ENCODE measurements at regions not wholly inside any gene's neighbourhood (a gene's known extent, or its start where the extent isn't known, plus 50 kb on each side); places are given as distances from the start of the nearest gene placed in this dataset.
A peak's percentile ranks its signal among the peaks of the same experiment; 100 is the strongest.

DNA sequence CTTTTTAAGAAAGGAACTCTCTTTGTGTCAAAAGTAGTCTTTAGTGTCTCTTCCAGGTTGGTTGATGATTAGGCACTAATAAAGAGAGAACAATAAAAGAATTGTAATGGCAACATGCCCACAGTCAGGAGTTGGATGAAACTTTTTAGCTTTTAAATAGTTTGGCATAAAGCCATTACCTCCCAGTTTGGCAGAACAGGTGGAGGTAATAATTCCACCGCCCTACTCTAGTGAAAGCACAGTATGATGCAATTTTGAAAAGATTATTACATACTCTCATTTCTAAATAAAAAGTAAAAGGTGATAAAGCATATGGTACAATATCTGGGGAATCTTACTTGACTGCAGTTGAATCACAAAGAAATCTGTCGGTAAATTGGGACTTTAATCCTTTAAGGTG lies 497.6 kb downstream of the SUCLA2 start:
- H3K27ac ChIP-seq (ENCODE audit: poor library complexity, severe bottlenecking), result no peak overlapping the region
- H3K4me1 ChIP-seq (ENCODE audit: insufficient read depth, poor library complexity, severe bottlenecking), result peaks cover 30% of the 10 kb centered on the region
- TF ChIP-seq, protein P1, sequence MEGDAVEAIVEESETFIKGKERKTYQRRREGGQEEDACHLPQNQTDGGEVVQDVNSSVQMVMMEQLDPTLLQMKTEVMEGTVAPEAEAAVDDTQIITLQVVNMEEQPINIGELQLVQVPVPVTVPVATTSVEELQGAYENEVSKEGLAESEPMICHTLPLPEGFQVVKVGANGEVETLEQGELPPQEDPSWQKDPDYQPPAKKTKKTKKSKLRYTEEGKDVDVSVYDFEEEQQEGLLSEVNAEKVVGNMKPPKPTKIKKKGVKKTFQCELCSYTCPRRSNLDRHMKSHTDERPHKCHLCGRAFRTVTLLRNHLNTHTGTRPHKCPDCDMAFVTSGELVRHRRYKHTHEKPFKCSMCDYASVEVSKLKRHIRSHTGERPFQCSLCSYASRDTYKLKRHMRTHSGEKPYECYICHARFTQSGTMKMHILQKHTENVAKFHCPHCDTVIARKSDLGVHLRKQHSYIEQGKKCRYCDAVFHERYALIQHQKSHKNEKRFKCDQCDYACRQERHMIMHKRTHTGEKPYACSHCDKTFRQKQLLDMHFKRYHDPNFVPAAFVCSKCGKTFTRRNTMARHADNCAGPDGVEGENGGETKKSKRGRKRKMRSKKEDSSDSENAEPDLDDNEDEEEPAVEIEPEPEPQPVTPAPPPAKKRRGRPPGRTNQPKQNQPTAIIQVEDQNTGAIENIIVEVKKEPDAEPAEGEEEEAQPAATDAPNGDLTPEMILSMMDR (IDR thresholded peaks at IDR 0.05; ENCODE audit: poor library complexity, severe bottlenecking), result no peak
- no peaks in the 10 kb centered on the region for H3K36me3 ChIP-seq (ENCODE audit: low read depth)
- DNase-seq (ENCODE audit: low spot score) (no peak), ATAC-seq (ENCODE audit: low read depth) (0 out of 3 replicates have a peak, but pooled peaks have one; percentile 13)
- no peaks in the 10 kb centered on the region for H3K9me3 ChIP-seq (ENCODE audit: severe bottlenecking)
- no peak overlapping the region for H3K4me3 ChIP-seq (ENCODE audit: severe bottlenecking)
- no peaks in the 10 kb centered on the region for H3K27me3 ChIP-seq (ENCODE audit: insufficient read depth, poor library complexity, severe bottlenecking)

DNA sequence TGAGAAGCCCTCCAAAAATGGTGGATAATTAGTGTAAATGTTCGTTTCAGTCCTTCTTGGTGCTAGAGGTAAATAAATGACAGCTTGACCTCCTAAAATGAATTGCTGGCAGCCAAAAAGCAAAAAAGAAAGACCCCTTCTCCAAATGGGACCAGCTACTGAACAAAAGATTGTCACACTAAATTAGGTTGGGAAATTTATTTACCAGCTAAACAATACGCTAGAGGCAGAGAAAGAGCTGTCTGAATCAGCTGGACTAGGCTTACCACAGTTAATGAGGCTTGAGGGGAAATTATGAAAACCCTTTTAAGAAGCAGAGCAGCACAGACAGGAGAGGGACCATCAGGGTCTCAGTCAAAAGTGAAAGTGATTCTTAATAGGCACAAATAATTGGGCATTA lies 498.9 kb downstream of the SUCLA2 start:
- TF ChIP-seq, protein P1 (IDR thresholded peaks at IDR 0.05; ENCODE audit: poor library complexity, severe bottlenecking), result no peak
- DNase-seq (ENCODE audit: low spot score), result no peak
- no peak overlapping the region for H3K4me3 ChIP-seq (ENCODE audit: severe bottlenecking)
- no peaks in the 10 kb centered on the region for H3K27me3 ChIP-seq (ENCODE audit: insufficient read depth, poor library complexity, severe bottlenecking)
- ATAC-seq (ENCODE audit: low read depth), result no peak
- H3K27ac ChIP-seq (ENCODE audit: poor library complexity, severe bottlenecking), result no peak overlapping the region
- no peaks in the 10 kb centered on the region for H3K9me3 ChIP-seq (ENCODE audit: severe bottlenecking)
- no peaks in the 10 kb centered on the region for H3K36me3 ChIP-seq (ENCODE audit: low read depth)
- peaks cover 30% of the 10 kb centered on the region for H3K4me1 ChIP-seq (ENCODE audit: insufficient read depth, poor library complexity, severe bottlenecking)

DNA sequence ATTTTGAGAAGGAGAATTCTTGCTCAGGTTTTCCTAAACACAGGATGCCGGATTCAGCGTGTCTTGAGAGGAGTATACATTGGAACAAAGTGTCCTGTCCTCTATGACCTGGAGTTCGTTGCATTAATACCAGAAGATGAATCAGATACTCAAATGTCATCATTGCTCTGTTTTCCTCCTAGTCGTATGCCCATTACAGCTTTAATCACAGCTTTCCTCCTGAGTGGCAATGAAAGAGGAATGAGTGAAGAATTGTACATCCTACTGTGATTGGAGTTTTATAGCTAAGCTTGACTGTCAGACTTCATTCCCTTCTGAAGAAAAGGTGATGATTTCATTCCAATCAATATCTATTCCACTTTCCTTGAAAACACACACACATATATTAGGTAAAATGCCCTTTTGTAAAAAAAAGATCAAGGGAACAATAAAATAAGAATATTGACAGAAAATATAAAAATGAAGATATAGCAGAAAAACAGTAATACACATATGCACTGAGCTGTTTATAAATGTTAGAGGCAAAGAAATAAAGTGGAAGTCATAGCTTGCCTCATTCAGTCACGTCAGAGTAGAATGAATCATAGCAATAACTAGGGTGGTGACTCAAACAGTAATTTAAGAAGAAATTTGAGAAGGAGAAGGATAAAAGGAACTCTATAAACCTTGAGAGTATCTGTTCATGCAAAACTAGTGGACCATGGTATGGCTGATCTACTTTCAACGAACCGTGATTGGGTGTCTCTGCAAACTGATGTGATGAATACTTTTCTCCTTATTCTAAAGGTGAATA lies 501.5 kb downstream of the SUCLA2 start:
- Histone ChIP-seq H3K9me3 (ENCODE audit: severe bottlenecking) (no peaks in the 10 kb centered on the region), H3K27ac (ENCODE audit: poor library complexity, severe bottlenecking) (peak overlapping the region; percentile 90), H3K4me1 (ENCODE audit: insufficient read depth, poor library complexity, severe bottlenecking) (peaks cover 30% of the 10 kb centered on the region), H3K36me3 (ENCODE audit: low read depth) (no peaks in the 10 kb centered on the region), H3K27me3 (ENCODE audit: insufficient read depth, poor library complexity, severe bottlenecking) (no peaks in the 10 kb centered on the region), H3K4me3 (ENCODE audit: severe bottlenecking) (no peak overlapping the region)
- DNase-seq (ENCODE audit: low spot score) (no peak), ATAC-seq (ENCODE audit: low read depth) (peak; percentile 92)
- TF ChIP-seq, protein P1 (IDR thresholded peaks at IDR 0.05; ENCODE audit: poor library complexity, severe bottlenecking), result no peak

DNA sequence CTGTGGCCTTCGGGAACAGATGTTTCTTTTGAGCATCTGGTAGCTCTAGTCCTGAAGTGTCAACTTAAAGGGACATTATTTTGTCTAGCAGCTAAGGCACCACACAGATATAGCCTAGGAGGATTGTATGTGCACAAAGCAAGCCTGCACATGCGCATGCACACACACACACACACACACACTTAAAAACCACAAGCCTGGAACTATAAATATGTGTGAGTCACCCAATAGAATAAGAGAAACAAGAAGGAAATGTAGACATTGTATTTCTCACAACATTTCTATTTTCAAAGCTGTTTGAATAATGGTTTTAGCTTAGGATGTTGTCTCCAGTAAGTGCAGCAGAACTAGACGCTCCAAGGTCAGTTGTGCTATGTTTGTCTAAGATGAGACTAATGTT lies 516.5 kb downstream of the SUCLA2 start:
- no peaks in the 10 kb centered on the region for H3K9me3 ChIP-seq (ENCODE audit: severe bottlenecking)
- H3K27ac ChIP-seq (ENCODE audit: poor library complexity, severe bottlenecking), result peak overlapping the region; percentile 27
- ATAC-seq (ENCODE audit: low read depth) (peak; percentile 42; the same call in 2 of the 3 replicates), DNase-seq (ENCODE audit: low spot score) (no peak)
- TF ChIP-seq, protein P1 (IDR thresholded peaks at IDR 0.05; ENCODE audit: poor library complexity, severe bottlenecking), result no peak
- H3K36me3 ChIP-seq (ENCODE audit: low read depth), result no peaks in the 10 kb centered on the region
- no peaks in the 10 kb centered on the region for H3K27me3 ChIP-seq (ENCODE audit: insufficient read depth, poor library complexity, severe bottlenecking)
- no peak overlapping the region for H3K4me3 ChIP-seq (ENCODE audit: severe bottlenecking)
- H3K4me1 ChIP-seq (ENCODE audit: insufficient read depth, poor library complexity, severe bottlenecking), result peaks cover 22% of the 10 kb centered on the region

DNA sequence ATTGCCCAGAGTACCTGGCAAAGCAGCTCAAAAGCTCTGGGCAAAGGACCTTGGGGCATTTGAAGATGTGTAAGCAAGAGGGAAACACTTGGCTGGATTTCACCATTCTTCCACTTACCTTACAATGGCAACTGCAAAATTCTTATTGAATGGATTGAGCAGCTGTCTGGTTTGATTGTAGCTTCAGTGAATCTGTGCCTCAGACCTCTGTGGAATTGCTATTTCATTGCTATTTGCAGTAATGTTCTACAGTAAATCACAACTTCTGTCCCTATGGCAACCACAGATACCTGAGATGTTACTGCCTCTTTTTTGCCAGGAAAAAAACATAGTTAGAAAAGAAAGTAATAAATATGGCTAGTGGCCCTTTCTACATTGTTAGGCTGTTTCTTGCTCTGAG lies 519.5 kb downstream of the SUCLA2 start:
- H3K36me3 ChIP-seq (ENCODE audit: low read depth), result no peaks in the 10 kb centered on the region
- H3K27ac ChIP-seq (ENCODE audit: poor library complexity, severe bottlenecking), result no peak overlapping the region
- TF ChIP-seq, protein P1 (IDR thresholded peaks at IDR 0.05; ENCODE audit: poor library complexity, severe bottlenecking), result no peak
- no peak for DNase-seq (ENCODE audit: low spot score)
- H3K4me3 ChIP-seq (ENCODE audit: severe bottlenecking), result no peak overlapping the region
- ATAC-seq (ENCODE audit: low read depth), result no peak
- no peaks in the 10 kb centered on the region for H3K27me3 ChIP-seq (ENCODE audit: insufficient read depth, poor library complexity, severe bottlenecking)
- no peaks in the 10 kb centered on the region for H3K9me3 ChIP-seq (ENCODE audit: severe bottlenecking)
- peaks cover 22% of the 10 kb centered on the region for H3K4me1 ChIP-seq (ENCODE audit: insufficient read depth, poor library complexity, severe bottlenecking)

All from RWPE2 (cell line).